SK-N-SH treated with all-trans-retinoic acid at 6 μM for 48 hours (cell line): ENCODE measurements at regions not wholly inside any gene's neighbourhood (a gene's known extent, or its start where the extent isn't known, plus 50 kb on each side); places are given as distances from the start of the nearest gene placed in this dataset.

Source experiments
- ATAC-seq: fragments of 200-7000 bp; cut with Tn5 transposase; 3 replicates; pipeline ENCODE4 v1.9.1; 2020; ENCODE audit warnings: mild to moderate bottlenecking, moderate library complexity
- ARNTL ChIP-seq: fragments of 450-650 bp; formaldehyde crosslinking; IDR thresholded peaks from 2 replicates; pipeline ENCODE4 v1.5.0; 2020; ENCODE audit warnings: low read depth, mild to moderate bottlenecking, moderate library complexity, borderline replicate concordance
- BACH2 ChIP-seq: fragments of 250-450 bp; sonication (Bioruptor Pico); IDR thresholded peaks from 2 replicates; pipeline ENCODE4 v1.9.0; 2021; ENCODE audit warnings: mild to moderate bottlenecking, borderline replicate concordance
- CREB5 ChIP-seq: fragments of 250-450 bp; sonication (Bioruptor Pico); IDR thresholded peaks from 2 replicates; pipeline ENCODE4 v1.5.1; 2020; ENCODE audit warnings: low read depth, mild to moderate bottlenecking, moderate library complexity
- CSDC2 ChIP-seq: fragments of 250-450 bp; sonication (Bioruptor Pico); IDR thresholded peaks from 2 replicates; pipeline ENCODE4 v1.5.0; 2020; ENCODE audit warnings: mild to moderate bottlenecking, moderate library complexity
- ESRRG ChIP-seq: fragments of 250-450 bp; sonication (Bioruptor Pico); IDR thresholded peaks from 2 replicates; pipeline ENCODE4 v1.6.1; 2021; ENCODE audit warnings: mild to moderate bottlenecking
- GLIS3 ChIP-seq: fragments of 250-450 bp; sonication (Bioruptor Pico); IDR thresholded peaks from 2 replicates; pipeline ENCODE4 v1.5.0; 2020; ENCODE audit warnings: mild to moderate bottlenecking, moderate library complexity
- ISL1 ChIP-seq: fragments of 250-450 bp; sonication (Bioruptor Pico); IDR thresholded peaks from 2 replicates; pipeline ENCODE4 v2.1.2; 2022; ENCODE audit warnings: mild to moderate bottlenecking, moderate library complexity
- OSR1 ChIP-seq: fragments of 250-450 bp; sonication (Bioruptor Pico); IDR thresholded peaks from 2 replicates; pipeline ENCODE4 v1.8.0; 2022; ENCODE audit warnings: moderate library complexity, mild to moderate bottlenecking, inconsistent platforms
- PPARA ChIP-seq: fragments of 250-450 bp; sonication (Bioruptor Pico); IDR thresholded peaks from 2 replicates; pipeline ENCODE4 v1.5.0; 2020; ENCODE audit warnings: mild to moderate bottlenecking, borderline replicate concordance
- TSHZ2 ChIP-seq: fragments of 250-450 bp; sonication (Bioruptor Pico); IDR thresholded peaks from 2 replicates; pipeline ENCODE4 v1.5.0; 2020; ENCODE audit warnings: mild to moderate bottlenecking, moderate library complexity
- ZC3H10 ChIP-seq: fragments of 250-450 bp; sonication (Bioruptor Pico); IDR thresholded peaks from 2 replicates; pipeline ENCODE4 v1.5.1; 2021; ENCODE audit warnings: mild to moderate bottlenecking, moderate library complexity
- ZFP3 ChIP-seq: fragments of 250-450 bp; sonication (Bioruptor Pico); IDR thresholded peaks from 2 replicates; pipeline ENCODE4 v1.5.0; 2020; ENCODE audit warnings: mild to moderate bottlenecking, moderate library complexity
- ZFP30 ChIP-seq: fragments of 450-650 bp; formaldehyde crosslinking; IDR thresholded peaks from 2 replicates; pipeline ENCODE4 v1.5.0; 2022; ENCODE audit warnings: mild to moderate bottlenecking, moderate library complexity
- ZNF565 ChIP-seq: fragments of 450-650 bp; formaldehyde crosslinking; conservative IDR thresholded peaks from 2 replicates; pipeline ENCODE4 v1.5.0; 2020; ENCODE audit warnings: low read depth, mild to moderate bottlenecking, moderate library complexity
- ZNF70 ChIP-seq: fragments of 450-650 bp; formaldehyde crosslinking; IDR thresholded peaks from 2 replicates; pipeline ENCODE4 v1.5.0; 2020; ENCODE audit warnings: mild to moderate bottlenecking, moderate library complexity
- TF ChIP-seq, protein P1 (sequence below): fragments of 250-450 bp; sonication (Bioruptor Pico); IDR thresholded peaks from 2 replicates; pipeline ENCODE4 v1.8.0; 2020; ENCODE audit warnings: mild to moderate bottlenecking, moderate library complexity, borderline replicate concordance
- TF ChIP-seq, protein P2 (sequence below): fragments of 250-450 bp; sonication (Bioruptor Pico); IDR thresholded peaks from 2 replicates; pipeline ENCODE4 v1.8.0; 2021; ENCODE audit warnings: low read depth, mild to moderate bottlenecking, moderate library complexity, borderline replicate concordance

DNA sequence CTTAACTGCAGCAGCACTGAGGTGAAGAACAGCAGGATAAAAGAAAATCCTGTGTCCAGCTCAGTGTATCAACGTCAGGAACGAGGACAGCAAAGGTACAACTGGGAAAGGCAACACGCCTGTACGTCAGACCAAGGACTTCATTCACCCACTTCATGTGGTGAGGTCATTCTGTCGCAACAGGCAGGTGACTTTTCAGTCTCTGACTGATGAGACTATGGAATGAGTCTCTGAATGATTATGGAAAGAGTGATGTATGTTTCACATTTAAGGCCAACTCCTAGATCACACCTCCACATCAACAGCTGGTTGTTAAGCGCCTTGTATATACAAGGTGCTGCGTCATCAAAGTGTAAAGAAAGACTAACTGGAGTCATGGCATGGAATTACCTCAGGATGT, 297.6 kb upstream of the SP8 start:
- ATAC-seq = no peak
- TF ChIP-seq ISL1 (CRISPR knock-in tag) (no peak), PPARA (no peak), TSHZ2 (CRISPR knock-in tag) (no peak), ARNTL (CRISPR knock-in tag) (no peak), BACH2 (CRISPR knock-in tag) (no peak), ESRRG (CRISPR knock-in tag) (no peak), ZNF565 (no peak)
- TF ChIP-seq, protein P1, sequence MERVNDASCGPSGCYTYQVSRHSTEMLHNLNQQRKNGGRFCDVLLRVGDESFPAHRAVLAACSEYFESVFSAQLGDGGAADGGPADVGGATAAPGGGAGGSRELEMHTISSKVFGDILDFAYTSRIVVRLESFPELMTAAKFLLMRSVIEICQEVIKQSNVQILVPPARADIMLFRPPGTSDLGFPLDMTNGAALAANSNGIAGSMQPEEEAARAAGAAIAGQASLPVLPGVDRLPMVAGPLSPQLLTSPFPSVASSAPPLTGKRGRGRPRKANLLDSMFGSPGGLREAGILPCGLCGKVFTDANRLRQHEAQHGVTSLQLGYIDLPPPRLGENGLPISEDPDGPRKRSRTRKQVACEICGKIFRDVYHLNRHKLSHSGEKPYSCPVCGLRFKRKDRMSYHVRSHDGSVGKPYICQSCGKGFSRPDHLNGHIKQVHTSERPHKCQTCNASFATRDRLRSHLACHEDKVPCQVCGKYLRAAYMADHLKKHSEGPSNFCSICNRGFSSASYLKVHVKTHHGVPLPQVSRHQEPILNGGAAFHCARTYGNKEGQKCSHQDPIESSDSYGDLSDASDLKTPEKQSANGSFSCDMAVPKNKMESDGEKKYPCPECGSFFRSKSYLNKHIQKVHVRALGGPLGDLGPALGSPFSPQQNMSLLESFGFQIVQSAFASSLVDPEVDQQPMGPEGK (CRISPR knock-in tag) = no peak
- TF ChIP-seq, all 23 proteins: peak for 0

DNA sequence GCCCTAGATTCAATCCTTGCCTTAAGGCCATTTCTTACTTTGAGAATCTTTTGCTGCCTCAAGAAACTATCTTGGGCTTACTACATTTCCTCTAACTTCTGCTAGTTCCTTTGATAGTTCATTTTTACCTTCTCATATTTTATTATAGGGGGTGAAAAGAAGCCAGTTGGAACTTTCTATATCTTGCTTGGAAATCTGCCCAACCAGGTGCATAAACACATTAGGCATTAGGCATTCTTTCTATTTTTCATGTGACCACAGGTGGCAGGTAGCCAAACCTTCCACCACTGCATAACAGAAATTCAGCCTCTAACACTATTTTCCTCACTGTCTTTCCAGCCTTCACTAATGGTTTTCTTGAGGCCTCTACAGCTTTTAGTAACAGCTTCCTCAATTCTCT, 300.0 kb upstream of the SP8 start:
- TF ChIP-seq, protein P1 (CRISPR knock-in tag) = no peak
- TF ChIP-seq TSHZ2 (CRISPR knock-in tag) = no peak
- TF ChIP-seq GLIS3 = no peak
- no peak for TF ChIP-seq ESRRG (CRISPR knock-in tag)
- no peak for TF ChIP-seq ZNF70 (CRISPR knock-in tag)
- TF ChIP-seq ZC3H10 (CRISPR knock-in tag) = no peak
- no peak for TF ChIP-seq ZFP30
- no peak for TF ChIP-seq OSR1 (CRISPR knock-in tag)
- no peak for TF ChIP-seq CSDC2 (CRISPR knock-in tag)
- TF ChIP-seq ISL1 (CRISPR knock-in tag) = no peak
- ATAC-seq = no peak

DNA sequence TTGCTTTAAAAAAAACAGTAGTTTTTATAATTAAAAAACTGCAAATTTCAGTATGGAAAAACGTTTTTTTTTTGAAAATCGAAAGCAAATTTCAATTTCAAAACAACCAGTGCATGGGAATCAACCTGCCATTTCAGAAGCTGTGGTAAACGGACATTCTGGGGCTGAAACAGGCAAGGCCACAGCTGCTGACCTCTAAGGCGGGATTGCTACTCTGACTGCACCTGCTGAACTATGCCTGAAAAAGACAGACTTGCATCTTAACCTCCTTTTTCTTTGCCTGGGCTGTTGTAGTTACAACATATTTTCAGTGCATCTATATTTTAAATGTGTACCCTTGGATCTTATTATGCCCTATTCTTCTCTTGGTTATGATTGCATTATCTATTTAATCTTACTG, 303.0 kb upstream of the SP8 start:
- no peak for TF ChIP-seq ISL1 (CRISPR knock-in tag)
- TF ChIP-seq, protein P2, sequence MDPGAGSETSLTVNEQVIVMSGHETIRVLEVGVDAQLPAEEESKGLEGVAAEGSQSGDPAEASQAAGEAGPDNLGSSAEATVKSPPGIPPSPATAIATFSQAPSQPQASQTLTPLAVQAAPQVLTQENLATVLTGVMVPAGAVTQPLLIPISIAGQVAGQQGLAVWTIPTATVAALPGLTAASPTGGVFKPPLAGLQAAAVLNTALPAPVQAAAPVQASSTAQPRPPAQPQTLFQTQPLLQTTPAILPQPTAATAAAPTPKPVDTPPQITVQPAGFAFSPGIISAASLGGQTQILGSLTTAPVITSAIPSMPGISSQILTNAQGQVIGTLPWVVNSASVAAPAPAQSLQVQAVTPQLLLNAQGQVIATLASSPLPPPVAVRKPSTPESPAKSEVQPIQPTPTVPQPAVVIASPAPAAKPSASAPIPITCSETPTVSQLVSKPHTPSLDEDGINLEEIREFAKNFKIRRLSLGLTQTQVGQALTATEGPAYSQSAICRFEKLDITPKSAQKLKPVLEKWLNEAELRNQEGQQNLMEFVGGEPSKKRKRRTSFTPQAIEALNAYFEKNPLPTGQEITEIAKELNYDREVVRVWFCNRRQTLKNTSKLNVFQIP (CRISPR knock-in tag) = no peak
- TF ChIP-seq ZFP3 (CRISPR knock-in tag) = no peak
- no peak for TF ChIP-seq CSDC2 (CRISPR knock-in tag)
- TF ChIP-seq TSHZ2 (CRISPR knock-in tag) = no peak
- no peak for TF ChIP-seq CREB5
- ATAC-seq = no peak
